ENCODE measurements at regions not wholly inside any gene's neighbourhood (a gene's known extent, or its start where the extent isn't known, plus 50 kb on each side); places are given as distances from the start of the nearest gene placed in this dataset.

- H3K4me2 ChIP-seq, result no peak overlapping the region
- no peak overlapping the region for H3K27ac ChIP-seq (ENCODE audit: low read depth in 2 of 2, low read length in 1 of 2)
- POLR2A ChIA-PET, result no interaction called here
- peaks cover 4 to 5% of the 10 kb centered on the region in 2 experiments; a peak in 2 of 4 replicates for H3K4me1 ChIP-seq (ENCODE audit: control insufficient read depth in 1 of 2, insufficient read depth in 2 of 2, low read depth in 1 of 2, low read length in 1 of 2)
- H3K27me3 ChIP-seq (ENCODE audit: insufficient read depth), result no peaks in the 10 kb centered on the region
- H3K9ac ChIP-seq, result no peak overlapping the region
- TF ChIP-seq MEF2A (IDR thresholded peaks at IDR 0.05; ENCODE audit: borderline replicate concordance, low read depth), result no peak
- TF ChIP-seq GATA2 (CRISPR knock-in tag; IDR thresholded peaks at IDR 0.05), result no peak
- TF ChIP-seq, protein P1, sequence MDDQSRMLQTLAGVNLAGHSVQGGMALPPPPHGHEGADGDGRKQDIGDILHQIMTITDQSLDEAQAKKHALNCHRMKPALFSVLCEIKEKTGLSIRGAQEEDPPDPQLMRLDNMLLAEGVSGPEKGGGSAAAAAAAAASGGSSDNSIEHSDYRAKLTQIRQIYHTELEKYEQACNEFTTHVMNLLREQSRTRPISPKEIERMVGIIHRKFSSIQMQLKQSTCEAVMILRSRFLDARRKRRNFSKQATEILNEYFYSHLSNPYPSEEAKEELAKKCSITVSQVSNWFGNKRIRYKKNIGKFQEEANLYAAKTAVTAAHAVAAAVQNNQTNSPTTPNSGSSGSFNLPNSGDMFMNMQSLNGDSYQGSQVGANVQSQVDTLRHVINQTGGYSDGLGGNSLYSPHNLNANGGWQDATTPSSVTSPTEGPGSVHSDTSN (IDR thresholded peaks at IDR 0.05), result no peak
- TF ChIP-seq, protein P2, sequence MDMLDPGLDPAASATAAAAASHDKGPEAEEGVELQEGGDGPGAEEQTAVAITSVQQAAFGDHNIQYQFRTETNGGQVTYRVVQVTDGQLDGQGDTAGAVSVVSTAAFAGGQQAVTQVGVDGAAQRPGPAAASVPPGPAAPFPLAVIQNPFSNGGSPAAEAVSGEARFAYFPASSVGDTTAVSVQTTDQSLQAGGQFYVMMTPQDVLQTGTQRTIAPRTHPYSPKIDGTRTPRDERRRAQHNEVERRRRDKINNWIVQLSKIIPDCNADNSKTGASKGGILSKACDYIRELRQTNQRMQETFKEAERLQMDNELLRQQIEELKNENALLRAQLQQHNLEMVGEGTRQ (IDR thresholded peaks at IDR 0.05; ENCODE audit: borderline replicate concordance, low read depth, low read length), result no peak
- TF ChIP-seq FOSL2 (IDR thresholded peaks at IDR 0.05; ENCODE audit: borderline replicate concordance, low read depth), result no peak
- no peak for TF ChIP-seq YY1 (IDR thresholded peaks at IDR 0.05; ENCODE audit: low read depth)
- TF ChIP-seq SMC3 (IDR thresholded peaks at IDR 0.05; ENCODE audit: low read depth, low read length), result no peak
- TF ChIP-seq EP300 (IDR thresholded peaks at IDR 0.05; ENCODE audit: borderline replicate concordance in 1 of 2, low read depth in 1 of 2, low read length in 1 of 2), result no peak
- no peak for TF ChIP-seq JUND (IDR thresholded peaks at IDR 0.05)
- no peak for TF ChIP-seq ELF1 (IDR thresholded peaks at IDR 0.05)
- TF ChIP-seq, protein P3, sequence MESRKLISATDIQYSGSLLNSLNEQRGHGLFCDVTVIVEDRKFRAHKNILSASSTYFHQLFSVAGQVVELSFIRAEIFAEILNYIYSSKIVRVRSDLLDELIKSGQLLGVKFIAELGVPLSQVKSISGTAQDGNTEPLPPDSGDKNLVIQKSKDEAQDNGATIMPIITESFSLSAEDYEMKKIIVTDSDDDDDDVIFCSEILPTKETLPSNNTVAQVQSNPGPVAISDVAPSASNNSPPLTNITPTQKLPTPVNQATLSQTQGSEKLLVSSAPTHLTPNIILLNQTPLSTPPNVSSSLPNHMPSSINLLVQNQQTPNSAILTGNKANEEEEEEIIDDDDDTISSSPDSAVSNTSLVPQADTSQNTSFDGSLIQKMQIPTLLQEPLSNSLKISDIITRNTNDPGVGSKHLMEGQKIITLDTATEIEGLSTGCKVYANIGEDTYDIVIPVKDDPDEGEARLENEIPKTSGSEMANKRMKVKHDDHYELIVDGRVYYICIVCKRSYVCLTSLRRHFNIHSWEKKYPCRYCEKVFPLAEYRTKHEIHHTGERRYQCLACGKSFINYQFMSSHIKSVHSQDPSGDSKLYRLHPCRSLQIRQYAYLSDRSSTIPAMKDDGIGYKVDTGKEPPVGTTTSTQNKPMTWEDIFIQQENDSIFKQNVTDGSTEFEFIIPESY (IDR thresholded peaks at IDR 0.05; ENCODE audit: borderline replicate concordance, low read depth), result no peak
- no peak overlapping the region for H3K4me3 ChIP-seq (ENCODE audit: low read depth in 2 of 2, low read length in 1 of 2)
- H3F3A ChIP-seq (replicated peaks; ENCODE audit: insufficient read depth), result no peaks in the 10 kb centered on the region
- no peaks in the 10 kb centered on the region for H3K9me2 ChIP-seq
- H4K20me1 ChIP-seq (ENCODE audit: insufficient read depth), result no peaks in the 10 kb centered on the region
- CTCF ChIA-PET, result no interaction called here
- no peaks in the 10 kb centered on the region for H3K36me3 ChIP-seq (replicated peaks in 1 of 2; ENCODE audit: control insufficient read depth in 1 of 2, insufficient read depth in 2 of 2, low read length in 1 of 2)
- no peak for DNase-seq
- H3K79me2 ChIP-seq (ENCODE audit: insufficient read depth), result no peaks in the 10 kb centered on the region; the same call in 1 of the 2 replicates
- H3K9me3 ChIP-seq, result no peaks in the 10 kb centered on the region
- 29% methylated on average over 3 of the region's 3 CpGs for WGBS (ENCODE audit: low lambda C conversion rate)
- no peak overlapping the region for H2AFZ ChIP-seq (ENCODE audit: low read depth)
These were observed 661.2 kb downstream of the TBC1D4 start for GRCh38 chr13:74820809-74821208.

DNA sequence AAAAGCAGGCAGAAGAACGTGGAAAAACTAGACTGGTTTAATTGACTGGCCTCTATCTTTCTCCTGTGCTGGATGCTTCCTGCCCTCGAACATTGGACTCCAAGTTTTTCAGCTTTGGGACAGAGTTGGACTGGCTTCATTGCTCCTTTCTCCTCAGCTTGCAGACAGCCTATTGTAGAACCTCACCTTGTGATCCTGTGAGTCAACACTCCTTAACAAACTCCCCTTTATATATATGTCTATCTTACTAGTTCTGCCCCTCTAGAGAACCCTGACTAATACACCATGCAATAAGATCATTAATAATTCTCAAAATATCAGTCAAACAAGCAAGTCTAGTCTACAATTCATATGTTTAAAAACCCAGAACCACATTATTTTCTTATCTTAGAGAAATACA lies 662.4 kb downstream of the TBC1D4 start:
- no peak for DNase-seq
- WGBS (ENCODE audit: low lambda C conversion rate), result 6% methylated on average over 2 of the region's 2 CpGs
- ChIA-PET POLR2A (no interaction called here), CTCF (interaction anchor here (0.6 to 1.0 kb wide), 2 partner anchors 20 to 274 kb away, joined by 3 read pairs; no protein-coding TSS in a partner anchor)
- Histone ChIP-seq H3K27ac (ENCODE audit: low read depth in 2 of 2, low read length in 1 of 2) (no peak overlapping the region), H3F3A (replicated peaks; ENCODE audit: insufficient read depth) (no peaks in the 10 kb centered on the region), H3K4me1 (ENCODE audit: control insufficient read depth in 1 of 2, insufficient read depth in 2 of 2, low read depth in 1 of 2, low read length in 1 of 2) (no peaks in the 10 kb centered on the region), H3K79me2 (ENCODE audit: insufficient read depth) (no peaks in the 10 kb centered on the region; the same call in 1 of the 2 replicates), H3K36me3 (replicated peaks in 1 of 2; ENCODE audit: control insufficient read depth in 1 of 2, insufficient read depth in 2 of 2, low read length in 1 of 2) (no peaks in the 10 kb centered on the region), H3K4me3 (ENCODE audit: low read depth in 2 of 2, low read length in 1 of 2) (no peak overlapping the region), H3K27me3 (ENCODE audit: insufficient read depth) (no peaks in the 10 kb centered on the region), H3K4me2 (no peak overlapping the region), H2AFZ (ENCODE audit: low read depth) (no peak overlapping the region), H3K9ac (no peak overlapping the region), H4K20me1 (ENCODE audit: insufficient read depth) (no peaks in the 10 kb centered on the region), H3K9me2 (no peaks in the 10 kb centered on the region), H3K9me3 (no peaks in the 10 kb centered on the region)
- TF ChIP-seq, protein P1 (IDR thresholded peaks at IDR 0.05), result no peak
- TF ChIP-seq EP300 (IDR thresholded peaks at IDR 0.05; ENCODE audit: borderline replicate concordance in 1 of 2, low read depth in 1 of 2, low read length in 1 of 2) (no peak), YY1 (IDR thresholded peaks at IDR 0.05; ENCODE audit: low read depth) (no peak), RAD21 (IDR thresholded peaks at IDR 0.05; ENCODE audit: low read length) (no peak), TCF12 (IDR thresholded peaks at IDR 0.05) (no peak), RXRA (IDR thresholded peaks at IDR 0.05; ENCODE audit: borderline replicate concordance, low read depth) (no peak), FOXJ3 (CRISPR knock-in tag; IDR thresholded peaks at IDR 0.05) (no peak), NFIC (IDR thresholded peaks at IDR 0.05; ENCODE audit: borderline replicate concordance) (no peak), EZH2phosphoT487 (IDR thresholded peaks at IDR 0.05; ENCODE audit: borderline replicate concordance, low read depth) (no peak), SIN3A (IDR thresholded peaks at IDR 0.05; ENCODE audit: borderline replicate concordance, low read depth, low read length) (no peak), JUND (IDR thresholded peaks at IDR 0.05) (no peak)
- TF ChIP-seq, protein P4, sequence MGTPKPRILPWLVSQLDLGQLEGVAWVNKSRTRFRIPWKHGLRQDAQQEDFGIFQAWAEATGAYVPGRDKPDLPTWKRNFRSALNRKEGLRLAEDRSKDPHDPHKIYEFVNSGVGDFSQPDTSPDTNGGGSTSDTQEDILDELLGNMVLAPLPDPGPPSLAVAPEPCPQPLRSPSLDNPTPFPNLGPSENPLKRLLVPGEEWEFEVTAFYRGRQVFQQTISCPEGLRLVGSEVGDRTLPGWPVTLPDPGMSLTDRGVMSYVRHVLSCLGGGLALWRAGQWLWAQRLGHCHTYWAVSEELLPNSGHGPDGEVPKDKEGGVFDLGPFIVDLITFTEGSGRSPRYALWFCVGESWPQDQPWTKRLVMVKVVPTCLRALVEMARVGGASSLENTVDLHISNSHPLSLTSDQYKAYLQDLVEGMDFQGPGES (IDR thresholded peaks at IDR 0.05; ENCODE audit: low read depth, low read length), result no peak
- TF ChIP-seq, protein P2 (IDR thresholded peaks at IDR 0.05; ENCODE audit: borderline replicate concordance, low read depth, low read length), result no peak
